SK-N-SH (cell line): ENCODE measurements at regions not wholly inside any gene's neighbourhood (a gene's known extent, or its start where the extent isn't known, plus 50 kb on each side); places are given as distances from the start of the nearest gene placed in this dataset.

Source experiments
- CTCF ChIA-PET: fragments of 300-600, 350-600 bp; formaldehyde crosslinking; extraction: SDS; loops from one replicate; lab custom pipeline; 2021; lab: Yijun Ruan, JAX
- POLR2A ChIA-PET: fragments of 350-600 bp; sonication (Branson Sonifier 250); formaldehyde crosslinking; extraction: SDS; loops from one replicate; lab custom pipeline; 2020; ENCODE audit warnings: antibody characterized with exemption, inconsistent platforms; lab: Yijun Ruan, JAX
- DNase-seq: peaks from one replicate; pipeline ENCODE4 v3.0.0; 2012
- H2AFZ ChIP-seq: fragments of 200-600 bp; sonication (generic); 2 replicates; pipeline ENCODE4 v1.8.1; 2016; ENCODE audit warnings: antibody characterized with exemption, mild to moderate bottlenecking, low read depth
- H3F3A ChIP-seq: fragments of 200-600 bp; sonication (generic); replicated peaks from 2 replicates; pipeline ENCODE3; 2016; ENCODE audit warnings: antibody characterized with exemption, mild to moderate bottlenecking; ENCODE audit not compliant: insufficient read depth
- H3K27ac ChIP-seq, 2 experiments: fragments of 200-500 bp in 1 of 2; fragments of 200-600 bp in 1 of 2; sonication (Bioruptor generic) in 1 of 2; sonication (generic), shearing (Covaris generic) in 1 of 2; 2 replicates each; pipeline versions ENCODE4 v1.5.1 to v1.6.1; 2014 to 2016; ENCODE audit warnings: low read depth in 2 of 2, inconsistent platforms in 1 of 2, low read length in 1 of 2, mild to moderate bottlenecking in 1 of 2, mixed read lengths in 1 of 2
- H3K27me3 ChIP-seq: fragments of 200-600 bp; sonication (generic), shearing (Covaris generic); 2 replicates; pipeline ENCODE4 v1.6.1; 2016; ENCODE audit warnings: mixed run types; ENCODE audit not compliant: insufficient read depth
- H3K36me3 ChIP-seq, 2 experiments: fragments of 200-500 bp in 1 of 2; fragments of 200-600 bp in 1 of 2; sonication (Bioruptor generic) in 1 of 2; sonication (generic) in 1 of 2; replicated peaks in 1 of 2; 2 replicates each; pipeline versions ENCODE3 to v1.5.1; 2014 to 2016; ENCODE audit warnings: low read length in 1 of 2, mild to moderate bottlenecking in 1 of 2; ENCODE audit not compliant: insufficient read depth in 2 of 2, control insufficient read depth in 1 of 2
- H3K4me1 ChIP-seq, 2 experiments: fragments of 200-500 bp in 1 of 2; fragments of 200-600 bp in 1 of 2; sonication (Bioruptor generic) in 1 of 2; sonication (generic), shearing (Covaris generic) in 1 of 2; 2 replicates each; pipeline versions ENCODE4 v1.5.1 to v1.6.1; 2014 to 2016; ENCODE audit warnings: low read depth in 1 of 2, low read length in 1 of 2, mixed run types in 1 of 2; ENCODE audit not compliant: insufficient read depth in 2 of 2, control insufficient read depth in 1 of 2
- H3K4me2 ChIP-seq: fragments of 200-600 bp; sonication (generic), shearing (Covaris generic); 2 replicates; pipeline ENCODE4 v1.6.1; 2017; ENCODE audit warnings: mixed run types
- H3K4me3 ChIP-seq, 2 experiments: fragments of 200-500 bp in 1 of 2; fragments of 200-600 bp in 1 of 2; sonication (Bioruptor generic) in 1 of 2; sonication (generic), shearing (Covaris generic) in 1 of 2; 2 replicates each; pipeline versions ENCODE4 v1.5.1 to v1.8.1; 2014 to 2016; ENCODE audit warnings: low read depth in 2 of 2, inconsistent platforms in 1 of 2, low read length in 1 of 2, mild to moderate bottlenecking in 1 of 2, mixed read lengths in 1 of 2, moderate library complexity in 1 of 2
- H3K79me2 ChIP-seq: fragments of 200-600 bp; sonication (generic); 2 replicates; pipeline ENCODE4 v1.8.1; 2017; ENCODE audit warnings: mild to moderate bottlenecking; ENCODE audit not compliant: insufficient read depth
- H3K9ac ChIP-seq: fragments of 200-600 bp; sonication (generic); 2 replicates; pipeline ENCODE4 v1.6.1; 2017; ENCODE audit warnings: mixed run types
- H3K9me2 ChIP-seq: fragments of 200-600 bp; sonication (generic); 2 replicates; pipeline ENCODE4 v1.6.1; 2017; ENCODE audit warnings: mixed run types
- H3K9me3 ChIP-seq: fragments of 200-600 bp; sonication (generic); 2 replicates; pipeline ENCODE4 v1.6.1; 2017; ENCODE audit warnings: mixed run types, mild to moderate bottlenecking, moderate library complexity
- H4K20me1 ChIP-seq: fragments of 200-600 bp; sonication (generic); 2 replicates; pipeline ENCODE4 v1.6.1; 2017; ENCODE audit warnings: mild to moderate bottlenecking, mixed run types; ENCODE audit not compliant: insufficient read depth
- EP300 ChIP-seq, 2 experiments: IDR thresholded peaks; 2 replicates each; pipeline versions ENCODE4 v1.4.0 to v1.6.1; 2012; ENCODE audit warnings: borderline replicate concordance in 1 of 2, low read depth in 1 of 2, low read length in 1 of 2
- FOSL2 ChIP-seq: IDR thresholded peaks from 2 replicates; pipeline ENCODE4 v1.4.0; 2012; ENCODE audit warnings: low read depth, mild to moderate bottlenecking, moderate library complexity, borderline replicate concordance
- FOXJ3 ChIP-seq: sonication (generic); formaldehyde crosslinking; IDR thresholded peaks from 2 replicates; pipeline ENCODE4 v1.5.1; 2020; ENCODE audit warnings: mild to moderate bottlenecking, missing genetic modification reagents
- FOXM1 ChIP-seq: IDR thresholded peaks from 2 replicates; pipeline ENCODE4 v1.4.0; 2012; ENCODE audit warnings: low read depth, mild to moderate bottlenecking
- GABPA ChIP-seq: IDR thresholded peaks from 2 replicates; pipeline ENCODE4 v1.4.0; 2012; ENCODE audit warnings: low read depth, mild to moderate bottlenecking
- JUND ChIP-seq: IDR thresholded peaks from 2 replicates; pipeline ENCODE4 v1.4.0; 2012
- RFX5 ChIP-seq: IDR thresholded peaks from 2 replicates; pipeline ENCODE4 v1.6.1; 2012; ENCODE audit warnings: mild to moderate bottlenecking, improper control_type of control experiment, low read length
- RXRA ChIP-seq: IDR thresholded peaks from 2 replicates; pipeline ENCODE4 v1.4.0; 2012; ENCODE audit warnings: low read depth, mild to moderate bottlenecking, borderline replicate concordance
- SIN3A ChIP-seq: IDR thresholded peaks from 2 replicates; pipeline ENCODE4 v1.6.1; 2012; ENCODE audit warnings: low read depth, mild to moderate bottlenecking, low read length, moderate library complexity, borderline replicate concordance
- TAF1 ChIP-seq: IDR thresholded peaks from 2 replicates; pipeline ENCODE4 v1.6.1; 2012; ENCODE audit warnings: low read depth, mild to moderate bottlenecking, low read length, moderate library complexity, borderline replicate concordance
- WGBS: methylation state at CpG from one replicate; pipeline ENCODE4 v1.1.6; 2017; ENCODE audit warnings: low lambda C conversion rate; 5-methylcytosine and 5-hydroxymethylcytosine counted together
- TF ChIP-seq, protein P1 (sequence below): IDR thresholded peaks from 2 replicates; pipeline ENCODE4 v1.4.0; 2012; ENCODE audit warnings: low read depth
- TF ChIP-seq, protein P2 (sequence below): IDR thresholded peaks from 2 replicates; pipeline ENCODE4 v1.6.1; 2012; ENCODE audit warnings: mild to moderate bottlenecking, low read depth, low read length, moderate library complexity
- TF ChIP-seq, protein P3 (sequence below): fragments of 200-600 bp; sonication (generic); IDR thresholded peaks from 2 replicates; pipeline ENCODE4 v1.6.1; 2017; ENCODE audit warnings: antibody characterized with exemption, mild to moderate bottlenecking, moderate library complexity
- TF ChIP-seq, protein P4 (sequence below): IDR thresholded peaks from 2 replicates; pipeline ENCODE4; 2012

DNA sequence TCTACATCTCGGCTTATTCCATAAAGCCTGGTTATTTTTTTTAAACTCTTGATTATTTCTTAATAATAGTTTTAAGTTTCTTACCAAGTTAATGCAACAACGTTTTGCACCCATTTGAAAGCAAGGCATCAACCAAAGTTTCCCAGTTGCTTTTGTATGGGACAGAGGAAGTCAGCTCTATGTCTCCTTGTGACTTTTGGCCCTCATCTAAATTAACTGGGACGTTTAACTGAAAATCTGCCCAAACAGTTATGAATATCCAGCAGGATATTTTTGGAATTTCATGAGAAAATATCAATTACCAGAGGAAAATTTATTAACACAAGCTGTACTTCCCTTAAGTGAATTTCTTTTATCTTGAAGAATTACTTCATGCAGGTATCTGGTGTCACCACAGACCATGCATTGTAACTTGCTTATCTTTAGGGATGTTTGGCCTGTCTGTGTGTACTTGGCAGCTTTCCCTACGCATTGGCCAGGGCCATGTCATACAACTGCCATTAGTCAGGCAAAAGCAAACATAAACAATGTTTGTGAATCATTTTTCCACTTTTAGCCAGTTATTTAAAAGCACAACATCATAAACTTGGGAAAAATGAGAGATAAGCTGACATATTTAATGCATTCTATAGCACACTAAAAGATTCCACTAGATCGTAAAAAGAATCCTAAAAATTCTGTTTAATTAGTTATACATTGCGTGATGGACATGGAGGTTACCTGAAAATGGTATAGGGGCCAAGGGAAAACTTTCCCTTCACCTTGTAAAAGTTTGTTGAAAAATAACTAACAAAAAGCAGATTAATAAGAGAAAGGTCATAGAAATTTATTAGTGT is 101.4 kb upstream of the PDE5A start (continued):
- TF ChIP-seq, protein P1, sequence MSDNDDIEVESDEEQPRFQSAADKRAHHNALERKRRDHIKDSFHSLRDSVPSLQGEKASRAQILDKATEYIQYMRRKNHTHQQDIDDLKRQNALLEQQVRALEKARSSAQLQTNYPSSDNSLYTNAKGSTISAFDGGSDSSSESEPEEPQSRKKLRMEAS = no peak
- TF ChIP-seq EP300 (IDR thresholded peaks at IDR 0.05; ENCODE audit: borderline replicate concordance in 1 of 2, low read depth in 1 of 2, low read length in 1 of 2) (peak; percentile 28 to 73; a peak in 3 of 4 replicates), RFX5 (no peak), FOSL2 (peak; percentile 41; the same call in 1 of the 2 replicates), JUND (peak; percentile 50), GABPA (no peak)
- TF ChIP-seq, protein P2, sequence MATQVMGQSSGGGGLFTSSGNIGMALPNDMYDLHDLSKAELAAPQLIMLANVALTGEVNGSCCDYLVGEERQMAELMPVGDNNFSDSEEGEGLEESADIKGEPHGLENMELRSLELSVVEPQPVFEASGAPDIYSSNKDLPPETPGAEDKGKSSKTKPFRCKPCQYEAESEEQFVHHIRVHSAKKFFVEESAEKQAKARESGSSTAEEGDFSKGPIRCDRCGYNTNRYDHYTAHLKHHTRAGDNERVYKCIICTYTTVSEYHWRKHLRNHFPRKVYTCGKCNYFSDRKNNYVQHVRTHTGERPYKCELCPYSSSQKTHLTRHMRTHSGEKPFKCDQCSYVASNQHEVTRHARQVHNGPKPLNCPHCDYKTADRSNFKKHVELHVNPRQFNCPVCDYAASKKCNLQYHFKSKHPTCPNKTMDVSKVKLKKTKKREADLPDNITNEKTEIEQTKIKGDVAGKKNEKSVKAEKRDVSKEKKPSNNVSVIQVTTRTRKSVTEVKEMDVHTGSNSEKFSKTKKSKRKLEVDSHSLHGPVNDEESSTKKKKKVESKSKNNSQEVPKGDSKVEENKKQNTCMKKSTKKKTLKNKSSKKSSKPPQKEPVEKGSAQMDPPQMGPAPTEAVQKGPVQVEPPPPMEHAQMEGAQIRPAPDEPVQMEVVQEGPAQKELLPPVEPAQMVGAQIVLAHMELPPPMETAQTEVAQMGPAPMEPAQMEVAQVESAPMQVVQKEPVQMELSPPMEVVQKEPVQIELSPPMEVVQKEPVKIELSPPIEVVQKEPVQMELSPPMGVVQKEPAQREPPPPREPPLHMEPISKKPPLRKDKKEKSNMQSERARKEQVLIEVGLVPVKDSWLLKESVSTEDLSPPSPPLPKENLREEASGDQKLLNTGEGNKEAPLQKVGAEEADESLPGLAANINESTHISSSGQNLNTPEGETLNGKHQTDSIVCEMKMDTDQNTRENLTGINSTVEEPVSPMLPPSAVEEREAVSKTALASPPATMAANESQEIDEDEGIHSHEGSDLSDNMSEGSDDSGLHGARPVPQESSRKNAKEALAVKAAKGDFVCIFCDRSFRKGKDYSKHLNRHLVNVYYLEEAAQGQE = no peak

DNA sequence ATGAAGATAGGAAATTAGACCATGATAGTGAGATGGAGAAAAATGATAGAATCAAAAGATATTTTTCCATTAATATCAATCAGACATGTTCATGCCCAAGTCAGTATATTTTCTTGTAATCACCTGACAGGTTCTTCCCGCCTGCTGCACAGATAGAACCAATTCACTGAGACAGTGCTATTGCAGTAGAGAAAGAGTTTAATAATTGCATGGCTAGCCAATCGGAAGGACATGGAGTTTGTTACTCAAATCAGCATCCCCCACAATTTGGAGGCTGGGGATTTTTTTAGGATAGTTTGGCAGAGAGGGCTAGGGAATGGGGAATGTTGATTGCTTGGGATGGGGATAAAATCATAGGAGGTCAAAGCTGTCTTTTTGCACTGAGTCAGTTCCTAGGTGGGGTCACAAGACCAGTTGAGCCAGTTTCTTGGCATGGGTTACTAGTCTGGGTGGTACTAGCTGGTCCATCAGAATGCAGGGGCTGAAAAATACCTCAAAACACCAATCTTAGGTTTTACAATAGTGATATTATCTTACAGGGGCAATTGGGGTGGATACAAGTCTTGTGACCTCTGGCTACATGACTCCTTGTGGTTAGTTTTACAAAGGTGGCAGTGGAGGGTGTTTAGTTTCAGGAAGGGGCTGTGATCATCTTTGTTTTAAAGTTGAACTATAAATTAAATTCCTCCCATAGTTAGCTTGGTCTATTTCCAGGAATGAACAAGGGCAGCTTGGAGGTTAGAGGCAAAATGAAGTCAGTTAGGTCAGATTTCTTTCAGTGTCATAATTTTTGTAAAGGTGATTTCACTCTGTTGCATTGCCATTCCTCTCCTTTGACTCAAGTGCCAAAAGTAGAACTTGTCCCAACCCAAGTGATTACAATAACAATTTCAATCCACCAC is 100.3 kb upstream of the PDE5A start:
- Histone ChIP-seq H3K27me3 (no peaks in the 10 kb centered on the region), H3F3A (peaks cover 6% of the 10 kb centered on the region), H3K27ac (peak overlapping the region in 1 of 2 experiments; percentile 48; a peak in 2 of 4 replicates), H3K9me3 (no peaks in the 10 kb centered on the region), H3K9me2 (no peaks in the 10 kb centered on the region), H3K4me2 (no peak overlapping the region), H4K20me1 (no peaks in the 10 kb centered on the region), H3K4me1 (peaks cover 3 to 13% of the 10 kb centered on the region in 2 experiments; a peak in 3 of 4 replicates), H3K79me2 (no peaks in the 10 kb centered on the region), H3K9ac (no peak overlapping the region), H2AFZ (no peak overlapping the region), H3K36me3 (no peaks in the 10 kb centered on the region), H3K4me3 (no peak overlapping the region)
- ChIA-PET CTCF (interaction anchor here (0.7 kb wide), 1 partner anchor 100 kb away, joined by 4 read pairs; the partner anchor contains the start of gene PDE5A), POLR2A (no interaction called here)
- WGBS = 76% methylated on average over 2 of the region's 2 CpGs
- no peak for DNase-seq
- TF ChIP-seq FOSL2 (no peak), SIN3A (no peak), RXRA (no peak), TAF1 (no peak), FOXM1 (no peak), FOXJ3 (CRISPR knock-in tag) (no peak), RFX5 (no peak), JUND (no peak)
- TF ChIP-seq, protein P3, sequence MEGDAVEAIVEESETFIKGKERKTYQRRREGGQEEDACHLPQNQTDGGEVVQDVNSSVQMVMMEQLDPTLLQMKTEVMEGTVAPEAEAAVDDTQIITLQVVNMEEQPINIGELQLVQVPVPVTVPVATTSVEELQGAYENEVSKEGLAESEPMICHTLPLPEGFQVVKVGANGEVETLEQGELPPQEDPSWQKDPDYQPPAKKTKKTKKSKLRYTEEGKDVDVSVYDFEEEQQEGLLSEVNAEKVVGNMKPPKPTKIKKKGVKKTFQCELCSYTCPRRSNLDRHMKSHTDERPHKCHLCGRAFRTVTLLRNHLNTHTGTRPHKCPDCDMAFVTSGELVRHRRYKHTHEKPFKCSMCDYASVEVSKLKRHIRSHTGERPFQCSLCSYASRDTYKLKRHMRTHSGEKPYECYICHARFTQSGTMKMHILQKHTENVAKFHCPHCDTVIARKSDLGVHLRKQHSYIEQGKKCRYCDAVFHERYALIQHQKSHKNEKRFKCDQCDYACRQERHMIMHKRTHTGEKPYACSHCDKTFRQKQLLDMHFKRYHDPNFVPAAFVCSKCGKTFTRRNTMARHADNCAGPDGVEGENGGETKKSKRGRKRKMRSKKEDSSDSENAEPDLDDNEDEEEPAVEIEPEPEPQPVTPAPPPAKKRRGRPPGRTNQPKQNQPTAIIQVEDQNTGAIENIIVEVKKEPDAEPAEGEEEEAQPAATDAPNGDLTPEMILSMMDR = no peak
- TF ChIP-seq, protein P1 = no peak
- TF ChIP-seq, protein P4, sequence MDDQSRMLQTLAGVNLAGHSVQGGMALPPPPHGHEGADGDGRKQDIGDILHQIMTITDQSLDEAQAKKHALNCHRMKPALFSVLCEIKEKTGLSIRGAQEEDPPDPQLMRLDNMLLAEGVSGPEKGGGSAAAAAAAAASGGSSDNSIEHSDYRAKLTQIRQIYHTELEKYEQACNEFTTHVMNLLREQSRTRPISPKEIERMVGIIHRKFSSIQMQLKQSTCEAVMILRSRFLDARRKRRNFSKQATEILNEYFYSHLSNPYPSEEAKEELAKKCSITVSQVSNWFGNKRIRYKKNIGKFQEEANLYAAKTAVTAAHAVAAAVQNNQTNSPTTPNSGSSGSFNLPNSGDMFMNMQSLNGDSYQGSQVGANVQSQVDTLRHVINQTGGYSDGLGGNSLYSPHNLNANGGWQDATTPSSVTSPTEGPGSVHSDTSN = no peak
- TF ChIP-seq, protein P2 = no peak
